Osteoblast (primary cell): ENCODE measurements at regions not wholly inside any gene's neighbourhood (a gene's known extent, or its start where the extent isn't known, plus 50 kb on each side); places are given as distances from the start of the nearest gene placed in this dataset.

Experiments
- DNase-seq: peaks from one replicate; pipeline ENCODE4 v3.0.0; 2011; ENCODE audit warnings: low spot score, mixed read lengths; ENCODE audit not compliant: insufficient read length; ENCODE audit errors: missing footprints
- H2AFZ ChIP-seq: 2 replicates; pipeline ENCODE4 v1.6.0; 2011; ENCODE audit warnings: mild to moderate bottlenecking, low read length
- H3K27ac ChIP-seq: 2 replicates; pipeline ENCODE4 v1.5.1; 2011; ENCODE audit warnings: mild to moderate bottlenecking, low read depth, low read length, moderate library complexity
- H3K27me3 ChIP-seq: 2 replicates; pipeline ENCODE4 v1.6.0; 2012; ENCODE audit warnings: mild to moderate bottlenecking, control low read depth, inconsistent platforms, low read length, moderate library complexity; ENCODE audit not compliant: insufficient read depth
- H3K36me3 ChIP-seq: 2 replicates; pipeline ENCODE4 v1.5.1; 2011; ENCODE audit warnings: mild to moderate bottlenecking, low read length, control low read depth, moderate library complexity; ENCODE audit not compliant: insufficient read depth
- H3K4me1 ChIP-seq: 2 replicates; pipeline ENCODE4 v1.5.1; 2011; ENCODE audit warnings: mild to moderate bottlenecking, low read length, control low read depth, moderate library complexity; ENCODE audit not compliant: insufficient read depth
- H3K4me2 ChIP-seq: 2 replicates; pipeline ENCODE4 v1.6.0; 2011; ENCODE audit warnings: mild to moderate bottlenecking, low read length; ENCODE audit not compliant: insufficient read depth
- H3K4me3 ChIP-seq: fragments of 200-600 bp; sonication (generic); 3 replicates; pipeline ENCODE4 v1.5.1; 2012; ENCODE audit warnings: mild to moderate bottlenecking, low read length, inconsistent platforms; ENCODE audit not compliant: insufficient read depth
- H3K79me2 ChIP-seq: 2 replicates; pipeline ENCODE4 v1.6.0; 2012; ENCODE audit warnings: mild to moderate bottlenecking, low read length, control low read depth, inconsistent platforms; ENCODE audit not compliant: insufficient read depth
- H3K9me3 ChIP-seq: 2 replicates; pipeline ENCODE4 v1.5.1; 2011; ENCODE audit warnings: low read depth, low read length, control low read depth
- H4K20me1 ChIP-seq: 2 replicates; pipeline ENCODE4 v1.6.0; 2012; ENCODE audit warnings: mild to moderate bottlenecking, low read length, control low read depth; ENCODE audit not compliant: insufficient read depth
- TF ChIP-seq, protein P1 (sequence below): IDR thresholded peaks from 2 replicates; pipeline ENCODE4 v1.5.1; 2011; ENCODE audit warnings: mild to moderate bottlenecking, low read depth, low read length, moderate library complexity; ENCODE audit errors: extremely low read depth

DNA sequence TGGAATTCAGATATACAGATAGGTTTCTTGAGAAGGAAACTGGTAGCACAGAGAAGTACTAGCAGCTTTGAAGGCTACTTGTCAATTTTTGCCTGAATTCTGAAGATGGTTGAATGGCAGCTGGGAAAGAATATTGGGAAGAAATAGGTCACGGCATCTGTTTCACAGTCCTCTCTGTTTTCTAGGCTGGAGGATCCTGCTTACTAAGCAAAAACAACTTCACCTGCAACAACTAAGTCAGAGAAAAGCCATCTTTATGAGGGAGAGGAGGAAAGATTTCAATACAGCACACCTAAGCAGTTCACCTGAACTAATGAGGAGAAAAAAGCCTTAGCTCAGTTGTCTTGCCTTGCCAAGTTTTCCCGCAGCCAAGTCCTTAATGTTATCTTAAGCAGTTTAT lies 975.5 kb upstream of the EPHA7 start:
- no peaks in the 10 kb centered on the region for H3K36me3 ChIP-seq
- H4K20me1 ChIP-seq: no peaks in the 10 kb centered on the region
- H3K4me1 ChIP-seq: no peaks in the 10 kb centered on the region
- TF ChIP-seq, protein P1, sequence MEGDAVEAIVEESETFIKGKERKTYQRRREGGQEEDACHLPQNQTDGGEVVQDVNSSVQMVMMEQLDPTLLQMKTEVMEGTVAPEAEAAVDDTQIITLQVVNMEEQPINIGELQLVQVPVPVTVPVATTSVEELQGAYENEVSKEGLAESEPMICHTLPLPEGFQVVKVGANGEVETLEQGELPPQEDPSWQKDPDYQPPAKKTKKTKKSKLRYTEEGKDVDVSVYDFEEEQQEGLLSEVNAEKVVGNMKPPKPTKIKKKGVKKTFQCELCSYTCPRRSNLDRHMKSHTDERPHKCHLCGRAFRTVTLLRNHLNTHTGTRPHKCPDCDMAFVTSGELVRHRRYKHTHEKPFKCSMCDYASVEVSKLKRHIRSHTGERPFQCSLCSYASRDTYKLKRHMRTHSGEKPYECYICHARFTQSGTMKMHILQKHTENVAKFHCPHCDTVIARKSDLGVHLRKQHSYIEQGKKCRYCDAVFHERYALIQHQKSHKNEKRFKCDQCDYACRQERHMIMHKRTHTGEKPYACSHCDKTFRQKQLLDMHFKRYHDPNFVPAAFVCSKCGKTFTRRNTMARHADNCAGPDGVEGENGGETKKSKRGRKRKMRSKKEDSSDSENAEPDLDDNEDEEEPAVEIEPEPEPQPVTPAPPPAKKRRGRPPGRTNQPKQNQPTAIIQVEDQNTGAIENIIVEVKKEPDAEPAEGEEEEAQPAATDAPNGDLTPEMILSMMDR: no peak
- no peak overlapping the region for H3K27ac ChIP-seq
- H3K27me3 ChIP-seq: no peaks in the 10 kb centered on the region
- no peak overlapping the region for H3K4me2 ChIP-seq
- H3K4me3 ChIP-seq: no peak overlapping the region
- DNase-seq: no peak
- H3K9me3 ChIP-seq: peaks cover 2% of the 10 kb centered on the region
- no peak overlapping the region for H2AFZ ChIP-seq
- no peaks in the 10 kb centered on the region for H3K79me2 ChIP-seq

DNA sequence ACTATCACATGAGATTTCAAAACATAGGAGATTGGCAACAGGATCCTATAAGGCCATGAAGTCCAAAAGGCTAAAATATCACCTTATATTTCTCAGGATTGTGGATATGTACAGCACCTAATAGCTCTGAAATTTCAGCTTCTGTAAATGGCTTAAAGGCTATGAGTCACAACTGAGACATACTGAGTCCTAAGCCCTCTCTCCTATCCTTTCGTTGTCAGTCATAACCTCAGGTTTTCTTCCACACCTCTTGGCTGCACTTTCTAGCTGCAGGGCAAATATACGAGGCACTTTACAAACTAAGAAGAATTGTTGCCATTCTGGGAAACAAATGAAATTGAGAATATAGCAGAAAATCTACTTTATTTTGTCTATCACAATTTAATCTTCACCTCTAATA lies 969.9 kb upstream of the EPHA7 start:
- TF ChIP-seq, protein P1: no peak
- Histone ChIP-seq H3K36me3 (no peaks in the 10 kb centered on the region), H3K4me3 (no peak overlapping the region), H3K79me2 (no peaks in the 10 kb centered on the region), H3K27ac (no peak overlapping the region), H4K20me1 (no peaks in the 10 kb centered on the region), H2AFZ (no peak overlapping the region), H3K27me3 (no peaks in the 10 kb centered on the region), H3K4me1 (no peaks in the 10 kb centered on the region), H3K9me3 (peaks cover 2% of the 10 kb centered on the region), H3K4me2 (no peak overlapping the region)
- DNase-seq: no peak

DNA sequence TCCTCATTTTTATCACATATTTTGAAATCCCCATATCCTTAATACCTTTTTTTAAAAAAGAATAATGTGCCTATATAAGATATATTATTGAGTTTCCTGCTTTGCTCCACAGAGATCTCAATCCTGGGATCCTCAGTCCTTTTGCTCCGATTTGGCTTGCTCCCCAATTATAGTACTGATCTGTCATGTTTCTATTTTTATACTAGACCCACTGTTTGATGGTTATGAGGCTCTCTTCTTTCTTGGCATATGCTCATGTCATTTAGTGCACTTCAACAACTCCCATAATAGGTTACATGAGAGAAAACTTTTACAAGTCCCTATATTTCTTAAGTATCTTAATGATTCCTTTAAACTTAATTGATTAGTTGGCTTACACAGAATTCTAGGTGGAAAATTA lies 958.5 kb upstream of the EPHA7 start:
- Histone ChIP-seq H3K4me2 (no peak overlapping the region), H3K4me3 (no peak overlapping the region), H3K27ac (no peak overlapping the region), H3K27me3 (no peaks in the 10 kb centered on the region), H3K4me1 (no peaks in the 10 kb centered on the region), H4K20me1 (no peaks in the 10 kb centered on the region), H3K36me3 (no peaks in the 10 kb centered on the region), H3K9me3 (no peaks in the 10 kb centered on the region), H2AFZ (no peak overlapping the region), H3K79me2 (no peaks in the 10 kb centered on the region)
- TF ChIP-seq, protein P1: no peak
- no peak for DNase-seq

DNA sequence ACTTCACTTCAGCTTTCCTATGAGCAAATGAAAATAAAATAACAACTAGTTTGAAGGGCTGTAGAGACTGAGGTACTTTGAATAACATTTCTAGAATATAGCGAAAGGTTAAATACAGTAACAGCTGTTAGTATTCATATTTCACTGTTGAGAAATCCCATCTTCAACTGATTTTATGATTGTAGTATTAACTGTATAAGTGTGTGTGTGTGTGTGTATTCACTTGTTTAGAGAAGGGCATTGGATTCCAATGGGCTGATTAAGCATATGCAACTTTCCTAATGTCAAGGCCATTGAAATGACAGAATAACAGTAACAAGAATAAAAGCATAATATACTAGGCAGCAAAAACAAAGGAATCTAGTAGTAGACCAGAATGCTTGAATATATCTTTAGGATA lies 957.5 kb upstream of the EPHA7 start:
- H3K9me3 ChIP-seq: no peaks in the 10 kb centered on the region
- H4K20me1 ChIP-seq: no peaks in the 10 kb centered on the region
- H3K4me1 ChIP-seq: no peaks in the 10 kb centered on the region
- no peaks in the 10 kb centered on the region for H3K79me2 ChIP-seq
- no peak for DNase-seq
- H2AFZ ChIP-seq: no peak overlapping the region
- H3K27me3 ChIP-seq: no peaks in the 10 kb centered on the region
- H3K27ac ChIP-seq: no peak overlapping the region
- H3K36me3 ChIP-seq: no peaks in the 10 kb centered on the region
- no peak overlapping the region for H3K4me2 ChIP-seq
- H3K4me3 ChIP-seq: no peak overlapping the region
- TF ChIP-seq, protein P1: no peak
